ENCODE measurements at regions not wholly inside any gene's neighbourhood (a gene's known extent, or its start where the extent isn't known, plus 50 kb on each side); places are given as distances from the start of the nearest gene placed in this dataset.

DNA sequence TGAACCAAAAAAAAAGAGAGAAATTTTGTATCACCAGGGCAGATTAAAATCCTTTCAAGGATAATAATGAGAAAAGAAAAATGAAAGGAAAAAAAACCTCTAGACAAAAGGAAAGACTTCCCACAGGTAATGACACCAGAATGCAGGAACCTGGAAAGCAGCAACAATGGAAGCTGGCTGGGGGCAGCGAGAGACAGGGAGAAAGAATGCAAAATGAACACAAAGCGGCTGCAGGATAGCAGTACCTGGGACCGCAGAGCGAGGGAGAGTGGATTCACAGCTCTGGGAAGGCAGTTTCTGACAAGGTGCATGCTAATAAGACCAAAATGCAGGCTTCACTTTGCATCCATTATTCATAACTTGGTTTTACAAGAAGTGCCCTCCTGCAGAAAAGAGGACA, 349.0 kb downstream of the SIPA1L2 start (continued):
- TF ChIP-seq, protein P1, sequence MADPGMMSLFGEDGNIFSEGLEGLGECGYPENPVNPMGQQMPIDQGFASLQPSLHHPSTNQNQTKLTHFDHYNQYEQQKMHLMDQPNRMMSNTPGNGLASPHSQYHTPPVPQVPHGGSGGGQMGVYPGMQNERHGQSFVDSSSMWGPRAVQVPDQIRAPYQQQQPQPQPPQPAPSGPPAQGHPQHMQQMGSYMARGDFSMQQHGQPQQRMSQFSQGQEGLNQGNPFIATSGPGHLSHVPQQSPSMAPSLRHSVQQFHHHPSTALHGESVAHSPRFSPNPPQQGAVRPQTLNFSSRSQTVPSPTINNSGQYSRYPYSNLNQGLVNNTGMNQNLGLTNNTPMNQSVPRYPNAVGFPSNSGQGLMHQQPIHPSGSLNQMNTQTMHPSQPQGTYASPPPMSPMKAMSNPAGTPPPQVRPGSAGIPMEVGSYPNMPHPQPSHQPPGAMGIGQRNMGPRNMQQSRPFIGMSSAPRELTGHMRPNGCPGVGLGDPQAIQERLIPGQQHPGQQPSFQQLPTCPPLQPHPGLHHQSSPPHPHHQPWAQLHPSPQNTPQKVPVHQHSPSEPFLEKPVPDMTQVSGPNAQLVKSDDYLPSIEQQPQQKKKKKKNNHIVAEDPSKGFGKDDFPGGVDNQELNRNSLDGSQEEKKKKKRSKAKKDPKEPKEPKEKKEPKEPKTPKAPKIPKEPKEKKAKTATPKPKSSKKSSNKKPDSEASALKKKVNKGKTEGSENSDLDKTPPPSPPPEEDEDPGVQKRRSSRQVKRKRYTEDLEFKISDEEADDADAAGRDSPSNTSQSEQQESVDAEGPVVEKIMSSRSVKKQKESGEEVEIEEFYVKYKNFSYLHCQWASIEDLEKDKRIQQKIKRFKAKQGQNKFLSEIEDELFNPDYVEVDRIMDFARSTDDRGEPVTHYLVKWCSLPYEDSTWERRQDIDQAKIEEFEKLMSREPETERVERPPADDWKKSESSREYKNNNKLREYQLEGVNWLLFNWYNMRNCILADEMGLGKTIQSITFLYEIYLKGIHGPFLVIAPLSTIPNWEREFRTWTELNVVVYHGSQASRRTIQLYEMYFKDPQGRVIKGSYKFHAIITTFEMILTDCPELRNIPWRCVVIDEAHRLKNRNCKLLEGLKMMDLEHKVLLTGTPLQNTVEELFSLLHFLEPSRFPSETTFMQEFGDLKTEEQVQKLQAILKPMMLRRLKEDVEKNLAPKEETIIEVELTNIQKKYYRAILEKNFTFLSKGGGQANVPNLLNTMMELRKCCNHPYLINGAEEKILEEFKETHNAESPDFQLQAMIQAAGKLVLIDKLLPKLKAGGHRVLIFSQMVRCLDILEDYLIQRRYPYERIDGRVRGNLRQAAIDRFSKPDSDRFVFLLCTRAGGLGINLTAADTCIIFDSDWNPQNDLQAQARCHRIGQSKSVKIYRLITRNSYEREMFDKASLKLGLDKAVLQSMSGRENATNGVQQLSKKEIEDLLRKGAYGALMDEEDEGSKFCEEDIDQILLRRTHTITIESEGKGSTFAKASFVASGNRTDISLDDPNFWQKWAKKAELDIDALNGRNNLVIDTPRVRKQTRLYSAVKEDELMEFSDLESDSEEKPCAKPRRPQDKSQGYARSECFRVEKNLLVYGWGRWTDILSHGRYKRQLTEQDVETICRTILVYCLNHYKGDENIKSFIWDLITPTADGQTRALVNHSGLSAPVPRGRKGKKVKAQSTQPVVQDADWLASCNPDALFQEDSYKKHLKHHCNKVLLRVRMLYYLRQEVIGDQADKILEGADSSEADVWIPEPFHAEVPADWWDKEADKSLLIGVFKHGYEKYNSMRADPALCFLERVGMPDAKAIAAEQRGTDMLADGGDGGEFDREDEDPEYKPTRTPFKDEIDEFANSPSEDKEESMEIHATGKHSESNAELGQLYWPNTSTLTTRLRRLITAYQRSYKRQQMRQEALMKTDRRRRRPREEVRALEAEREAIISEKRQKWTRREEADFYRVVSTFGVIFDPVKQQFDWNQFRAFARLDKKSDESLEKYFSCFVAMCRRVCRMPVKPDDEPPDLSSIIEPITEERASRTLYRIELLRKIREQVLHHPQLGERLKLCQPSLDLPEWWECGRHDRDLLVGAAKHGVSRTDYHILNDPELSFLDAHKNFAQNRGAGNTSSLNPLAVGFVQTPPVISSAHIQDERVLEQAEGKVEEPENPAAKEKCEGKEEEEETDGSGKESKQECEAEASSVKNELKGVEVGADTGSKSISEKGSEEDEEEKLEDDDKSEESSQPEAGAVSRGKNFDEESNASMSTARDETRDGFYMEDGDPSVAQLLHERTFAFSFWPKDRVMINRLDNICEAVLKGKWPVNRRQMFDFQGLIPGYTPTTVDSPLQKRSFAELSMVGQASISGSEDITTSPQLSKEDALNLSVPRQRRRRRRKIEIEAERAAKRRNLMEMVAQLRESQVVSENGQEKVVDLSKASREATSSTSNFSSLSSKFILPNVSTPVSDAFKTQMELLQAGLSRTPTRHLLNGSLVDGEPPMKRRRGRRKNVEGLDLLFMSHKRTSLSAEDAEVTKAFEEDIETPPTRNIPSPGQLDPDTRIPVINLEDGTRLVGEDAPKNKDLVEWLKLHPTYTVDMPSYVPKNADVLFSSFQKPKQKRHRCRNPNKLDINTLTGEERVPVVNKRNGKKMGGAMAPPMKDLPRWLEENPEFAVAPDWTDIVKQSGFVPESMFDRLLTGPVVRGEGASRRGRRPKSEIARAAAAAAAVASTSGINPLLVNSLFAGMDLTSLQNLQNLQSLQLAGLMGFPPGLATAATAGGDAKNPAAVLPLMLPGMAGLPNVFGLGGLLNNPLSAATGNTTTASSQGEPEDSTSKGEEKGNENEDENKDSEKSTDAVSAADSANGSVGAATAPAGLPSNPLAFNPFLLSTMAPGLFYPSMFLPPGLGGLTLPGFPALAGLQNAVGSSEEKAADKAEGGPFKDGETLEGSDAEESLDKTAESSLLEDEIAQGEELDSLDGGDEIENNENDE (IDR thresholded peaks at IDR 0.05; ENCODE audit: insufficient replicate concordance, low read length), result peak; percentile 67
- no peak for TF ChIP-seq SIRT6 (IDR thresholded peaks at IDR 0.05; ENCODE audit: low read length)
- no peak for TF ChIP-seq ZNF274 (IDR thresholded peaks at IDR 0.05; ENCODE audit: borderline replicate concordance, extremely low read depth, low read length)
- TF ChIP-seq, protein P2, sequence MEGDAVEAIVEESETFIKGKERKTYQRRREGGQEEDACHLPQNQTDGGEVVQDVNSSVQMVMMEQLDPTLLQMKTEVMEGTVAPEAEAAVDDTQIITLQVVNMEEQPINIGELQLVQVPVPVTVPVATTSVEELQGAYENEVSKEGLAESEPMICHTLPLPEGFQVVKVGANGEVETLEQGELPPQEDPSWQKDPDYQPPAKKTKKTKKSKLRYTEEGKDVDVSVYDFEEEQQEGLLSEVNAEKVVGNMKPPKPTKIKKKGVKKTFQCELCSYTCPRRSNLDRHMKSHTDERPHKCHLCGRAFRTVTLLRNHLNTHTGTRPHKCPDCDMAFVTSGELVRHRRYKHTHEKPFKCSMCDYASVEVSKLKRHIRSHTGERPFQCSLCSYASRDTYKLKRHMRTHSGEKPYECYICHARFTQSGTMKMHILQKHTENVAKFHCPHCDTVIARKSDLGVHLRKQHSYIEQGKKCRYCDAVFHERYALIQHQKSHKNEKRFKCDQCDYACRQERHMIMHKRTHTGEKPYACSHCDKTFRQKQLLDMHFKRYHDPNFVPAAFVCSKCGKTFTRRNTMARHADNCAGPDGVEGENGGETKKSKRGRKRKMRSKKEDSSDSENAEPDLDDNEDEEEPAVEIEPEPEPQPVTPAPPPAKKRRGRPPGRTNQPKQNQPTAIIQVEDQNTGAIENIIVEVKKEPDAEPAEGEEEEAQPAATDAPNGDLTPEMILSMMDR (IDR thresholded peaks at IDR 0.05; ENCODE audit: control extremely low read depth in 1 of 3, insufficient read depth in 1 of 3, low read depth in 1 of 3, low read length in 3 of 3), result peak in 1 of 3 experiments; percentile 22; a peak in 1 of 4 replicates
- TF ChIP-seq YY1 (IDR thresholded peaks at IDR 0.05; ENCODE audit: low read depth, low read length), result peak; percentile 72; the same call in 1 of the 2 replicates
- 0 out of 3 replicates have a peak, but pooled peaks of 1 of the 2 experiments have one; percentile 27 for TF ChIP-seq EP300 (IDR thresholded peaks at IDR 0.05; ENCODE audit: borderline replicate concordance in 1 of 2, low read depth in 2 of 2, low read length in 2 of 2)
- TF ChIP-seq HDAC2 (IDR thresholded peaks at IDR 0.05; ENCODE audit: borderline replicate concordance in 1 of 2, low read depth in 2 of 2, low read length in 2 of 2), result 0 out of 4 replicates have a peak, but pooled peaks of 1 of the 2 experiments have one; percentile 38
- TF ChIP-seq, protein P3, sequence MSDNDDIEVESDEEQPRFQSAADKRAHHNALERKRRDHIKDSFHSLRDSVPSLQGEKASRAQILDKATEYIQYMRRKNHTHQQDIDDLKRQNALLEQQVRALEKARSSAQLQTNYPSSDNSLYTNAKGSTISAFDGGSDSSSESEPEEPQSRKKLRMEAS (IDR thresholded peaks at IDR 0.05), result peak; percentile 15; the same call in 1 of the 2 replicates

All from H1 (cell line).